ENCODE measurements at regions not wholly inside any gene's neighbourhood (a gene's known extent, or its start where the extent isn't known, plus 50 kb on each side); places are given as distances from the start of the nearest gene placed in this dataset.
"Not testable (repeated sequence)": the region's sequence is repeated elsewhere in the genome, so short reads cannot be mapped to it uniquely, and the experiment has no call there.

DNA sequence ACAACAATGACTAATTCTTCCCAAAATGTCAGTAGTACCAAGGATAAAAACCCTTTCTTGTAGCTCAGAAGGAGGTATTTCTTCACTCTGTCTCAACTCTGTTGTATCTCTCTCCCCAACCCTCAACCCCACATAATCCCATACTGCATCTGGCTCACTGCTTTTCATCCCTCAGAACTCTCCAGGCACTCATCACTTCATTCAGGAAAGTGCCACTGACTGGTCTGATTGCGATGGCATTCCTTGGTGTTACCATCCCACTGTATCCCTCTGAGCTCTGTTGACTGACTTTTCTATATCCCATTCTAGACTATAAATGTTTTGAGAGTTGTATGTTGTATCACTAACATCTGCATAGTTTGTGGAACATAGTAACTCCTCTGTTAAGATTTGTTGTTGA, 483.5 kb upstream of the ADGRL2 start:
- DNase-seq, result no peak

DNA sequence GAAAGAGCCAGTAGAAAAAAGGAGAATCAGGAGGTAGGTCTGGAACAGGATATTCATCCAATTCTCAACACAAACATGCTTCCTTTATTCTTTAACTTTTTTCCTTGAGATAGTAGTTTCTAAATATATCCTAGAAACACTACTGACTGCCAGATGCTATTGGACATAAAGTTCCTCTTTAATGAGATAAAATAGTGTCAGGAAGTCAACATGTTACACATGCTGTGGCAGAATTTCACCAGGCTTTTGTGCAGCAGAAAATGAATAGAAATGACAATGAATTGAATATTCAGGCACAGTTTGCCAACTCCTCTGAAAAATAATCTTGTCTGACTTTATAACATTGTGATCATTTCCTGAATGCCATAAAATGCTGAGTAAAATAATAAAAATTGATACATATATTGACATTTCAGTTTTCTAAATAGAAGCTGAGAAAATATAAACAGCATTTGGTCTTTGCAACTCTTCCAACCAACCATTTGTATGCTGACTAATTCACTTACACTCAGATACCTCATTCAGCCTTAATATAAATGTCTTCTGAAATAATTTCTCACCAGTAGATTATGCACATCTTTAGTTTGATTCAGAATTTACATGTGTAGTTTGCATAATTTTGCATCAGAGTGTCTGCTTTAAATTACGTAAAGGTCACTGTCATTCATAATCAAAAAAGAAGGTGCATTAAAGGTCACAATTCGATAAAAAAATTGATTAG, 486.1 kb upstream of the ADGRL2 start:
- no peak for DNase-seq

DNA sequence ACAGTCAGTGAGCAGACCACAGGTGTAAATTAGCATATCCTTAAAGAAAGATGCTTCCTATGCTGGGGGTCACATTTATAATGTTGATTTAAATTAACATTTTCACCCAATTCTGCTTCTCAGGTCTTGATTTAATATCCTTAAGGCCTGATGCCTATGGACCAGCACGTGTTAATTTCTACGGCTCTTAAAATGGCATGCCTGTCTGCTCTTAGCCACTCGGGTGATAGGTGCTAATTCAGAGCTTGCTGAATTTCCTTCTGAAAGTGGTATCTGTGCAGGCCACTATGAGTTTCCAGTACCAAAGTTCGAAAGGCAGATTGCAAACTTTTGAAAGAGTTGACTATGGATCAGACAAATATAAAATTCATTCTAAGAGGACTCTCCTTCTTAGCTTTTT, 487.4 kb upstream of the ADGRL2 start:
- no peak for DNase-seq

DNA sequence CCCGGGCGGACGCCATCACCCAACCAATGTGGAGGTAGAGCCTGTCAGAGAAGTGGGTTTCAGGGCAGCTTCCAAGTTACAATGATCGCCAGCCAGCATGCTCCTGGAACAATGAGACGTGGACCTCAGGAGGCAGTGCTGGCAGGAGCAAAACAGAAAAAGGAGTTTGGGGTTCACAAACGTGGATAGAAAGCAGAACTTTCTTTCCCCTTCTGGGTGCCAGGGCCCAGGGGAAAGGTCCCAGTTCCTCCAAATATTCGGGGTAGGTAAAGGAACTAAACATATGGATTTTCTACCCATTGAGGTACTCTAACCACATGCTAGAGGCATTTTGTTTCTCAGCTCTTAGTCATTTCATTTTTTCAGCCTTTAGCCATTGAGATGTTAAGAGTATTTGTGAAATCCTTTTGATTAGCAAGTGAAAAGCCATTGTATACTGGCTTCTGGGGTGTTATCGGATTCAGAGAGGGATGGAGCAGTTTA, 488.4 kb upstream of the ADGRL2 start:
- no peak for DNase-seq

DNA sequence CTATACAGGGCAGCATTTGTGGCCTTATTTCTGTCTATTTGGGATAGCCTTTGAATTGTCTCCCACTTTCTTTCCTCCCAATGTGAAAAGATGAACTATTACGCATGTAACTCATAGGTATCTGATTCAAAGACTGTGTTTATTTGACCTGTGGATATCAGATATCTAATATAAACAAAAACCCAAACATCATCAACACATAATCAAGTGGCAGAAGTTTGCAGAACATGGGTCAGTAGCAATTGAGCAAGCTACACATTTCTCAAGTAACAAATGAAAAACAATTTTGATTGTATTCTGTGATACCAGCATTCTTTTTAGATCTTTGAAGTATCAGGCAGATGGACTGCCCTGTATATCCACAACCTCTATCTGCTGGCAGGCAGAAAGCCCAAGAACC, 490.5 kb upstream of the ADGRL2 start:
- no peak for DNase-seq

DNA sequence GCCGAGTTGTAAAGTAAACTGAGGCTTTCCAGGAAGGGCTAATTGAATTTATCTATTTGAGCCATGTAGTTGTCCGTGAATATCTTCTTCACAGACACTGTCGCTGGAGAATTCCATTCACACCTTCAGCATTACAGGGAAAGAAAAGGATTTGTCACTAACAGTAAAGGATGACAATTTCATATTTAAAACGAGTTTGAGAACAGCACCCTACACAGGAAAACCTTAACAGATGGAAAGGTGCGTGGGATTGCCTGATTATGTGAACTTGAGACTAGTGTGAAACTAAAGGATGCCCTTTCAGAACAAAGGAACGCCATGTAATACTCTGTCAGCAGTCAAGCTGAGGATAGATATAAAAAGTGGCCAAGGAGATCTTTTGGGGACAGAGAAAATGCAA, 492.5 kb upstream of the ADGRL2 start:
- no peak for DNase-seq

DNA sequence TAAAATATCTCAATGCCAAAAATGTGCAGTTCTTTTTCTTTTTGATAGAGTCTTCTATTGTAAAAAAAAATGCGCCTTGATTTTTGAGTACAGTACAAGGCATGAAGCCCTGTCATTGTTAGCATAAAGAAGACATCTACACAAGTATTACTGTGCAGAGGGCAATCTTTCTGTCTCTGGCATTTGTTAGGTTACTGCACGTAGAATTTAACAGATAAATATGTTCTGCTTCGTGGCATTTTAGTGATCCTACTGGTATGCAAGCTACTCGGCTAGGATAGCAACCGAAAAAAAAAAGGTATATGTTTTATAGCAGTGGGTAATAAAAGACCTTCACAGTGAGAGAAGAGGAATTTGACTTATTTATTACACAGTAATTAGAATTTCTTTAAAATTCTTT, 492.9 kb upstream of the ADGRL2 start:
- no peak for DNase-seq

DNA sequence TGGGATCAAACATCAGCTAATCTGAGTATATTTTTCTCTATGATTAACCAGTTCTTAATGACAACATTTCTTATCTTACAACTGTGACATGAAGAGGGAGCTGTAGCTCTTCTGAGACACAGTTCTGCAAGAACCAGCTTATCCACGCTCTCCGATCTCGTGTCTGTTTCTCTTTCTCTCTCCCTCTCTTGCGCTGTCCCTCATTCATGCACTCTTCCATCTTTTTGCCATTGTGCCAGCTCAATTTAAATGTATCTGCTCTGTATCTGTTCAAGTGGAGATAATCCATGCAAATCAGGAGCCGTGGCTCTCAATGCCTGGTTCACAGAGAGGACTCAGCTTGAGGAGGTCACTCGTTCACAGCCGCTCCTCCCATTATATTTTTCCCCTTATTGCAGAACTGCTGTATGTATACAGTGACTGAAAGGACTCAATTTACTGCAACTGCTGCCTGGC, 494.7 kb upstream of the ADGRL2 start:
- DNase-seq, result peak; percentile 59

DNA sequence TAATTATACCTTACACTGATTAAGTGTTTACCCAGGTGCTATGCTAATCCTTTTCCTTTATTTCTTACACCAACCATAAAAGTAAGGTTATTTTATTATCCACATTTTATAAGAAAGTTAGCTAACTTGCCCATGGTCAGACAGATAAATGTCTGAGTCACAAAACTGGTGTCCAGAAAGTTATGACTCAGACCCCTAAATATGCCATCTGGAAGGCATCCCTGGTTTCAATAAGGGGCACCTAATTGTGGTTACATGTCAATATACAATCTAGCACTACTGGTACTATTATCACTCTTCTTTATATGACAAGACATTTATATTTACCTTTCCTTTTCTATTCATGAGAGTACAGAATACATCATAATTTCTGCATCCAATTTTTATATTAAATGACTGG, 496.5 kb upstream of the ADGRL2 start:
- peak; percentile 65 for DNase-seq

DNA sequence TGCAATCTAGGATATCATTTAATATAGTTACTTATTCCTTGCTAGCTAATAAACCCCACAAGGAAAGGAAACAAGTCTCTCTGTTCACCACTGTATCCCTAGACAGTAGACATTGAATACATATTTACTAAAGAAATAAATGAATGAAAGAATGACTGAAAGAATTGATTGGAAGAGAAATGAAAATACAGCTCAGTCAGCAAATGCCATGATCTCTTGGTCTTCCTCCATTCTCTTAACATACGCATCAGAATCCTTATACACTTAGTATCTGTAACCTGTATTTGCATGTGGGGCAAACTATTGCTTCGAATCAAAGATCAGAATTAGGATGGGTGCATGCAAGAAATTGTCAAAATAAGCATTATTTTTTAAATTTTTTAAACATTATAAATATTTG, 500.8 kb upstream of the ADGRL2 start:
- DNase-seq, result no peak

DNA sequence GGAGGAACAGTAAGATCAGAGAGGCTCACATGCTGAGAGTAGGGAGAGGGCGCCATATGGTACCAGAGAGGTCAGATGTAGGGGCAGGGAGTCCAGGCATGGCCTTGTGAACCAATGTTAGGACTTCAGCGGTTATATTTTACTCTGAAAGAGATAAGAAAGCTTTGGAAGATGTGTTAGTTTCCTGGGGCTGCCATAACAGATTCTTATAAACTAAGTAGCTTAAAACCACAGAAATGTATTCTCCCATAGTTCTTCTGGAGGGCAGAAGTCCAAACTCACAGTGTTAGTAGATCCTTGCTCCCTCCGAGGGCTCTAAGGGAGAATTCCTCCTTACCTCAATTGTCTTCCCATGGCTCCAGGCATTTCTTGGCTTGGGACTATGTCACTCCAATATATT, 502.5 kb upstream of the ADGRL2 start:
- DNase-seq, result peak; percentile 10

DNA sequence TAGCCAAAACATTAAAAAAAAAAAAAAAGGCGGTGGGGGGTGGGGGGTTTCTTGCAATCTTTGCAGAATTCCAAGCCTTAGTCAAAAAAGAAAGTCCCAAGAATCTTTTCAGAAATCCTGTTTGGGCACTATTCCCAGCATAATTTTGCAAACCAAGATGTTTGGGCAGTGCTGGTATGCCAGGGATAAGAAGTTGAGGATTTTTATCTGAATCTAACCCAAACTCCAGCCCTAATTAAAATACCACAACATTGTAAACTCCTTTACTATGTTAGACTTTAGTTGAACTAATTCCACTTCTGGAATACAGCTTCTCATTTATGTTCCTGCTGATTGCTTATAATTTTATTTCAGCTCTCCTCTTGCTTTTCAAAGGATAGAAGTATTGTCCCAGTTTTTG, 504.1 kb upstream of the ADGRL2 start:
- DNase-seq, result peak; percentile 65

DNA sequence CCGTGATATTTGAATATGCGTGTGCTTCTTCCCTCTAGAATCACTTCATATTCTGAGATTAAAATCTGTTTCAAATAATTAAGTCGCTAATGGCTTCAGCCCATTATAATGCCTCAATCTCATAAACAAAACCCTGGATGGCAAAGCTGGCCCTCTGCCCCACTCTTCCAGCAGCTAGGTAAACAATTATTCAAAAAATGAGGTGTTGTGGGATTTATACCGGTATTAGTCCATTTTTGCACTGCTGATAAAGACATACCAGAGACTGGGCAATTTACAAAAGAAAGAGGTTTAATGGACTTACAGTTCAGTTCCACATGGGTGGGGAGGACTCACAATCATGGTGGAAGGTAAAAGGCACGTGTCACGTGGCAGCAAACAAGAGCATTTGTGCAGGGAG, 510.4 kb upstream of the ADGRL2 start:
- no peak for DNase-seq

DNA sequence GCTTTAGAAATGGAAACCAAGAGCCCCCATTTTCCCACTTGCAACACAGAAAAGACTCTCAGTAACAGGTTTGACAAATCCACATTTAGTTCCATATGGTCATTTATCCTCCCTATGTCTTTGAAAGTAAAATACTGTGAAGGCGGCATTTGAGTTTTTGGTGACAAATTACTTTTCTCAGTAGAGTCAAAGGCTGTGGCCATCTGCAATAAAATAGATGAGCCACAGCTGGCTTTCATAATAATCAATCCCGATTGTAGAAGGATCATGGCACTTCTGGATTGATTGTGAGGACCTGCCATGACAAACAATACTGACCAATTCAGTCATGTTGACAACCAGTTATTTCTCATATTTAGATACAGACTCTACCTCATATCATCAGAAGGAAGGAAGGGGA, 512.0 kb upstream of the ADGRL2 start:
- DNase-seq, result no peak

DNA sequence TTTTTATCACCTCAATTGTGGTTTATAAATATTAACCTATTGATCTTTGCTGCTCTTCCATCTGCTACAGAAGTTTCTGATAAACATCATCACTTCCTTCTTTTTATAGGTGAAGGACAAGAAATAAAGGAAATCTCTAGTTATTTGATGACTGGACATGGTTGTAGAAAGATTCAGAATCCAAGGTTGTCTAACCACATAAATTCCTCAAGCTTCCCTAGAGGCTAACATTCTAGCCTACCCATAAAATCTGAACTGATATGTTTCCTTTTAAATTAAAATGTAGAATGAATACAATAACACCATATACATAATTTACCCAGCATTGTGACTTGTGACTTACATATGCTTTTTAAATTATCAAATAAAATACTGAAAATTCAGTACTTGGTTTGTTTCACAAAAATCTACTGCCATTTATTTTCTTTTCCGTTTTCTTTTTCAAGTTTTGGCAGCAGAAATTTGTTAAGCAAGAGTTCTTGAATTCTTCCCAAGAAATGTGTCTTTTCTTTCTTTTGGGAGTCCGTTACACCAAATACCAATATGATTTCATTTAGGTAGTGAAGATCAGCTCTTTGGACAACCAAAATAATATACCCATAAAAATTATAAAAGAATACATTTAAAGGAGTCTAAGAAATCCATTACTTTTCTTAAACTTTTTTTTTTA, 513.2 kb upstream of the ADGRL2 start:
- DNase-seq, result peak; percentile 25

DNA sequence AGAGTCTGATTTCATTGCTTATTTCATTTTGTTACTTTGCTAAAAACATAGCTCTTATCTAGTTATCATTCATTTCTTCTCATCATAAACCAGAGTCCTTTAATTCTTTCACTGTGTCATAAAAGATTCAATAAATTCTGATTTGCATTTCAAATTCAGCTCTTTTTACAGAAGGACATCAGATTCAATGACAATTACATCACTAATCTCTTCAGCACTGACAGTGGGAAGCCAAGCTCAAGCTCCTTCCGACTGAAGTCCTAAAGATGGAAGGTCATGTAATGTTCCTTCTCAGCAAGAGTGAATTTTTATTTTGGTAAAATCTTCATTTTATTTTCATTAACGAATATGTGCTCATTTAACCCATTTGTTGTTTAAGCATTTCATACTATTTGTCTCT, 530.7 kb upstream of the ADGRL2 start:
- no peak for DNase-seq

DNA sequence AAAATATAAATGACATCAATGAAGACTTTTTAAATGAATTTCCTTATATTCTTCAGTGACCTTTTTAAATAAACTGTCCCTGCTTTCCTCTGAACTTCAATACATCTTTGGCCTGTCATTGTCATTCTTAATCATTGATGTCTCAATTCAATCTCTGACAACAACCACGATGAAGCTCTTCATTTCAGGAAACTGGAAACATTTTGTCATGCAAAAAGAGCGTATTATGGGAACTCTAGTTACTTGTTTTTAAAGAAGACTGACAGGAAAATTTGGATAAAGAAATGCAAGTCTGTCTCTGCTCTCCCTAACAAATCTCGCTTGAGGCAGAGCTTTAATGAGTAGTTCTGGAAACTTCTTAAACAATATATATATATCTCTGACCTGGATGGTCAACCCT, 535.8 kb upstream of the ADGRL2 start:
- no peak for DNase-seq

DNA sequence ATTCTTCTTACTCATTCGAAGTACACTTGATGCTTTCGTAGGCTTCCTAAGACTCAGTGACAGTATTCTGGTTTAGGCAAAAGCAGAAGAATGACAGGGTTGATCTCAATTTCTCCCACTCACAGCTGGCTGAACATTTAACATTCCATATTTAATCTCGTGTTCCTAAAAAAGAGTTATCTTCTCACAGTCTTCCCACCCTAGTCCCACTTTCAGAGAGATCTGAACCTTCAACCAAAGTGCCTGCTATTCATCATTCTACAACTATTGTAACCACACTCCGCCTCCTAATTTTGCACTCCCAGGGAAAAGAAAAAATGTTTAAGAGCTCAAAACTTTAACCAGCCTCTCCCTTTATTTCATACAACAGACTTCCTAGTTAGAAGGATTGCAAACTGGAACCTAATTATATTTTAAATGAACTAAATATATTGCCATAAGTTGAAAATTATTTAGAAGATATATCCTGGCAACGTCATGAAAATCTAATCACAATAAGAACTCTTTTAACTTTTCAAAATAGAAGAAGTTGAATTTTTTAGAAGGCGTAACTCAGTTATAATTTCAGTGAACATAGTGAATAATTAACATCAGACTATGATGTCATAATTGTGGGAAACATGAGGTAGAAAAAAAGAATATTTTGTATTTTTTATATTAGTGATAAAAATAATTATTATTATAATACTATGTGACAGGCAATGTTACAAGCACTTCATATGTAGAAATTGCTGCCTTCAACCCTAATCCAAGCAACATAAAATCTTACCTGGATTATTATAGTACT, 540.9 kb upstream of the ADGRL2 start:
- no peak for DNase-seq

DNA sequence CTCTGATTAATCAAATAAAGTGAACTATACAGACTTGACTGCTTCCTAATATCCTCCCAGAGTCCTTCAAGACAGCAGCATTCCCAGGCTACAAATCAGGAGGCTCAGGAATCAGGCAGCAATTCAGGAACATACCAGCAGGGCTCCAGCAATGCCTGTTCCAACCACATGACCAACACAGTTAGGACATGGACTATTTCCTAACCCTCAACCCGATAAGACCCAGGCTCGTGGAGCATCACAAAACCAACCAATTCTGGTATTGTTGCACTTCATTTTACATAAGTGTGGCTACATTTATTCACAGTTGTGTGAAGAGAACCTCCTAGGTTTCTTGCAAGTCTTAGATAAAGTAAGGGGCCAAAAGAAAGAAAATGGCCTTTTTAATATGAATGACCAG, 546.2 kb upstream of the ADGRL2 start:
- DNase-seq, result no peak

DNA sequence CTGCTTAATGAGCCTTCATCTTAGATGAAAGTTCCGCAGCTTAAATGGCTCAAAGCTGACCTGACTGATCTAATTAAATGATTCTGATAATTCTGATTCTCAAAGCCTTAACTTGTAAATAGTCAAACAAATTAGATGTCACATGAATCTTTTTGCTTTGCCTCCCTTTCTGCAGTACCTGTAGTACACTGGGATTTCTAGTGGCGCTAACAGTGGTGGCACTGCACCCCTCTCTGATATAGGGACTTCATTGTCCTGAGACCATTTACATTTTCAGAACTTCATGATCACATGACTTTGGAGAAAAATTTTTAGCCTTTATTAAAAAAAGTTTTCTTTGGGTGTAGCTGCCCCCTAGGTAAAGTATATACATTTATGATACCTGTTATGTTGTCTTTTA, 546.7 kb upstream of the ADGRL2 start:
- no peak for DNase-seq

DNA sequence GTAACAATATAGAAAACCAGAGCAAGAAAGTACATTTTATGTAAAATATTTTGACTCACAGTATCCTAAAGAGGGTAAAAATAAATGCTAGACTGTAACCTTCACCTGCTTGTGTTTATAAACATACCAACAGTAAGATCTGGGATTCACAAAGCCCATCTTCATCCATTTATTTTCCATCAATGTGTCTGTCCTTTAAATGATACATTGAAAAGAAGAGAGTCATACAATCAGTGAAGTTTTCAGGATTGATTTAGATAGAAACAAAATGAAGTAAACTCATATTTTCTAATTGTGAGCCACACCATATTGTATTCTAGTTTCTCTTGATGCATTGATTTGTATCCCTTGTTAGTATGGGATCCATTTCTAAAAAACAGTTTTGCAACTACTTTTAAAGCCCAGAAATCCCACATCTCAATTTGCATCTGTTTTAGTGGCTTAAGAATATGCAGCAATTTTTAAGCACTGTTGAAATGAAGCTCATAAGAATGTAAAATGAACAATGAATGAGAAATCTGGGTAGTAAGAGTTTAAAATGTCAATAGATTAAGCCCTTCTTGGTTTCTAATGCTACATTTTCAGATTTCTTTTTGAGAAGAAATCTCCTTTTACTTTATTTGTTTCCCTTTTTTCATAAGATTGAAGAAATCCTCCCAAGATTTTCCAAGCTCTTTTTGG, 548.1 kb upstream of the ADGRL2 start:
- no peak for DNase-seq

DNA sequence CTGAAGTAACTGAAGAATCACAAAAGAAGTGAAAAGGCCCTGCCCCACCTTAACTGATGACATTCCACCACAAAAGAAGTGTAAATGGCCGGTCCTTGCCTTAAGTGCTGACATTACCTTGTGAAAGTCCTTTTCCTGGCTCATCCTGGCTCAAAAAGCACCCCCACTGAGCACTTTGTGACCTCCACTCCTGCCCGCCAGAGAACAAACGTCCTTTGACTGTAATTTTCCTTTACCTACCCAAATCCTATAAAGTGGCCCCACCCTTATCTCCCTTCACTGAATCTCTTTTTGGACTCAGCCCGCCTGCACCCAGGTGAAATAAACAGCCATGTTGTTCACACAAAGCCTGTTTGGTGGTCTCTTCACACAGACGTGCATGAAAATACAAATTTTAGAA, 549.9 kb upstream of the ADGRL2 start:
- not testable (repeated sequence) for DNase-seq

DNA sequence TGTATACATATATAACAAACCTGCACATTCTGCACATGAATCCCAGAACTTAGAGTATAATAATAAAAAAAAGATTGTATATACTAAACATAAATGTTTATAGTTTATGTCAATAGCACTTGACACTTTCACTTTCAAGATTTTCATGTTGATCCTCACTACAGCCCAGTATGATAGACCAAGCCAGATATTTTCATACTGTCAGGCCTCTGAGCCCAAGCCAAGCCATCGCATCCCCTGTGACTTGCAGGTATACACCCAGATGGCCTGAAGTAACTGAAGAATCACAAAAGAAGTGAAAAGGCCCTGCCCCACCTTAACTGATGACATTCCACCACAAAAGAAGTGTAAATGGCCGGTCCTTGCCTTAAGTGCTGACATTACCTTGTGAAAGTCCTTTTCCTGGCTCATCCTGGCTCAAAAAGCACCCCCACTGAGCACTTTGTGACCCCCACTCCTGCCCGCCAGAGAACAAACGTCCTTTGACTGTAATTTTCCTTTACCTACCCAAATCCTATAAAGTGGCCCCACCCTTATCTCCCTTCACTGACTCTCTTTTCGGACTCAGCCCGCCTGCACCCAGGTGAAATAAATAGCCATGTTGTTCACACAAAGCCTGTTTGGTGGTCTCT, 555.5 kb upstream of the ADGRL2 start:
- DNase-seq, result not testable (repeated sequence)

All from fibroblast of skin of right quadriceps (primary cell).